ENCODE measurements at regions not wholly inside any gene's neighbourhood (a gene's known extent, or its start where the extent isn't known, plus 50 kb on each side); places are given as distances from the start of the nearest gene placed in this dataset.

- H3K4me1 ChIP-seq (ENCODE audit: insufficient read depth, low read length): no peaks in the 10 kb centered on the region
- no peaks in the 10 kb centered on the region for H3K9me3 ChIP-seq (ENCODE audit: low read depth, low read length)
- no peaks in the 10 kb centered on the region for H3K27me3 ChIP-seq (ENCODE audit: insufficient read depth, low read length)
- H3K4me3 ChIP-seq (ENCODE audit: low read length): no peak overlapping the region
Observed at GRCh38 chr2:145091967-145092366, 572.0 kb upstream of the ZEB2 start.

- Histone ChIP-seq H3K9me3 (ENCODE audit: low read depth, low read length) (no peaks in the 10 kb centered on the region), H3K4me1 (ENCODE audit: insufficient read depth, low read length) (no peaks in the 10 kb centered on the region), H3K27me3 (ENCODE audit: insufficient read depth, low read length) (no peaks in the 10 kb centered on the region), H3K4me3 (ENCODE audit: low read length) (no peak overlapping the region)
Observed at GRCh38 chr2:145090841-145091761, 571.2 kb upstream of the ZEB2 start.

GRCh38 chr2:145088756-145089155 is 568.8 kb upstream of the ZEB2 start:
- Histone ChIP-seq H3K9me3 (ENCODE audit: low read depth, low read length) (no peaks in the 10 kb centered on the region), H3K4me1 (ENCODE audit: insufficient read depth, low read length) (no peaks in the 10 kb centered on the region), H3K27me3 (ENCODE audit: insufficient read depth, low read length) (no peaks in the 10 kb centered on the region), H3K4me3 (ENCODE audit: low read length) (no peak overlapping the region)

- Histone ChIP-seq H3K27me3 (ENCODE audit: insufficient read depth, low read length) (no peaks in the 10 kb centered on the region), H3K4me3 (ENCODE audit: low read length) (no peak overlapping the region), H3K4me1 (ENCODE audit: insufficient read depth, low read length) (no peaks in the 10 kb centered on the region), H3K9me3 (ENCODE audit: low read depth, low read length) (no peaks in the 10 kb centered on the region)
Observed at GRCh38 chr2:145086910-145087309, 567.0 kb upstream of the ZEB2 start.

- H3K4me3 ChIP-seq (ENCODE audit: low read length): no peak overlapping the region
- H3K27me3 ChIP-seq (ENCODE audit: insufficient read depth, low read length): no peaks in the 10 kb centered on the region
- H3K9me3 ChIP-seq (ENCODE audit: low read depth, low read length): no peaks in the 10 kb centered on the region
- H3K4me1 ChIP-seq (ENCODE audit: insufficient read depth, low read length): no peaks in the 10 kb centered on the region
Observed at GRCh38 chr2:145085612-145086011, 565.7 kb upstream of the ZEB2 start.

GRCh38 chr2:145080426-145080825 is 560.5 kb upstream of the ZEB2 start:
- Histone ChIP-seq H3K9me3 (ENCODE audit: low read depth, low read length) (no peaks in the 10 kb centered on the region), H3K4me3 (ENCODE audit: low read length) (no peak overlapping the region), H3K4me1 (ENCODE audit: insufficient read depth, low read length) (no peaks in the 10 kb centered on the region), H3K27me3 (ENCODE audit: insufficient read depth, low read length) (no peaks in the 10 kb centered on the region)

- H3K27me3 ChIP-seq (ENCODE audit: insufficient read depth, low read length): no peaks in the 10 kb centered on the region
- no peaks in the 10 kb centered on the region for H3K4me1 ChIP-seq (ENCODE audit: insufficient read depth, low read length)
- H3K9me3 ChIP-seq (ENCODE audit: low read depth, low read length): no peaks in the 10 kb centered on the region
- no peak overlapping the region for H3K4me3 ChIP-seq (ENCODE audit: low read length)
Observed at GRCh38 chr2:145079641-145080040, 559.7 kb upstream of the ZEB2 start.

GRCh38 chr2:145078923-145079322 is 559.0 kb upstream of the ZEB2 start:
- no peaks in the 10 kb centered on the region for H3K9me3 ChIP-seq (ENCODE audit: low read depth, low read length)
- H3K4me1 ChIP-seq (ENCODE audit: insufficient read depth, low read length): no peaks in the 10 kb centered on the region
- no peaks in the 10 kb centered on the region for H3K27me3 ChIP-seq (ENCODE audit: insufficient read depth, low read length)
- H3K4me3 ChIP-seq (ENCODE audit: low read length): no peak overlapping the region

GRCh38 chr2:145076085-145076484 is 556.2 kb upstream of the ZEB2 start:
- H3K4me1 ChIP-seq (ENCODE audit: insufficient read depth, low read length): no peaks in the 10 kb centered on the region
- no peaks in the 10 kb centered on the region for H3K9me3 ChIP-seq (ENCODE audit: low read depth, low read length)
- no peak overlapping the region for H3K4me3 ChIP-seq (ENCODE audit: low read length)
- no peaks in the 10 kb centered on the region for H3K27me3 ChIP-seq (ENCODE audit: insufficient read depth, low read length)

- Histone ChIP-seq H3K9me3 (ENCODE audit: low read depth, low read length) (no peaks in the 10 kb centered on the region), H3K4me1 (ENCODE audit: insufficient read depth, low read length) (no peaks in the 10 kb centered on the region), H3K27me3 (ENCODE audit: insufficient read depth, low read length) (no peaks in the 10 kb centered on the region), H3K4me3 (ENCODE audit: low read length) (no peak overlapping the region)
Observed at GRCh38 chr2:145075454-145076062, 555.6 kb upstream of the ZEB2 start.

- no peaks in the 10 kb centered on the region for H3K4me1 ChIP-seq (ENCODE audit: insufficient read depth, low read length)
- no peaks in the 10 kb centered on the region for H3K9me3 ChIP-seq (ENCODE audit: low read depth, low read length)
- no peak overlapping the region for H3K4me3 ChIP-seq (ENCODE audit: low read length)
- H3K27me3 ChIP-seq (ENCODE audit: insufficient read depth, low read length): no peaks in the 10 kb centered on the region
Observed at GRCh38 chr2:145070703-145071102, 550.8 kb upstream of the ZEB2 start.

- Histone ChIP-seq H3K4me1 (ENCODE audit: insufficient read depth, low read length) (no peaks in the 10 kb centered on the region), H3K4me3 (ENCODE audit: low read length) (no peak overlapping the region), H3K27me3 (ENCODE audit: insufficient read depth, low read length) (no peaks in the 10 kb centered on the region)
Observed at GRCh38 chr2:145068509-145068908, 548.6 kb upstream of the ZEB2 start.

GRCh38 chr2:145067549-145068030 is 547.7 kb upstream of the ZEB2 start:
- H3K9me3 ChIP-seq (ENCODE audit: low read depth, low read length): no peaks in the 10 kb centered on the region
- no peaks in the 10 kb centered on the region for H3K27me3 ChIP-seq (ENCODE audit: insufficient read depth, low read length)
- no peak overlapping the region for H3K4me3 ChIP-seq (ENCODE audit: low read length)
- no peaks in the 10 kb centered on the region for H3K4me1 ChIP-seq (ENCODE audit: insufficient read depth, low read length)

More at GRCh38 chr2:145068509-145068908, 548.6 kb upstream of the ZEB2 start:
- H3K9me3 ChIP-seq (ENCODE audit: low read depth, low read length): no peaks in the 10 kb centered on the region

GRCh38 chr2:145066856-145067548 is 547.1 kb upstream of the ZEB2 start:
- Histone ChIP-seq H3K9me3 (ENCODE audit: low read depth, low read length) (no peaks in the 10 kb centered on the region), H3K4me3 (ENCODE audit: low read length) (no peak overlapping the region), H3K4me1 (ENCODE audit: insufficient read depth, low read length) (no peaks in the 10 kb centered on the region), H3K27me3 (ENCODE audit: insufficient read depth, low read length) (no peaks in the 10 kb centered on the region)

GRCh38 chr2:145066151-145066661 is 546.3 kb upstream of the ZEB2 start:
- H3K27me3 ChIP-seq (ENCODE audit: insufficient read depth, low read length): no peaks in the 10 kb centered on the region

More at GRCh38 chr2:145066151-145066661, 546.3 kb upstream of the ZEB2 start:
- Histone ChIP-seq H3K4me1 (ENCODE audit: insufficient read depth, low read length) (no peaks in the 10 kb centered on the region), H3K9me3 (ENCODE audit: low read depth, low read length) (no peaks in the 10 kb centered on the region), H3K4me3 (ENCODE audit: low read length) (no peak overlapping the region)

Measured in mononuclear cell (primary cell).